Parathyroid adenoma (tissue), 2 donors: ENCODE measurements at regions not wholly inside any gene's neighbourhood (a gene's known extent, or its start where the extent isn't known, plus 50 kb on each side); places are given as distances from the start of the nearest gene placed in this dataset.

Source experiments
- H2AFZ ChIP-seq: fragments of 300-600 bp; sonication (generic); one replicate; pipeline ENCODE4 v1.7.0; 2017; ENCODE audit warnings: antibody characterized with exemption, mild to moderate bottlenecking
- H3K27ac ChIP-seq: fragments of 300-600 bp; sonication (generic); one replicate; pipeline ENCODE4 v1.7.0; 2017
- H3K27me3 ChIP-seq: fragments of 300-600 bp; sonication (generic); one replicate; pipeline ENCODE4 v1.7.0; 2017; ENCODE audit warnings: low read length; ENCODE audit not compliant: control insufficient read depth, insufficient read depth
- H3K36me3 ChIP-seq: fragments of 300-600 bp; sonication (generic); one replicate; pipeline ENCODE4 v1.7.0; 2017; ENCODE audit warnings: low read length; ENCODE audit not compliant: control insufficient read depth, insufficient read depth
- H3K4me1 ChIP-seq: fragments of 300-600 bp; sonication (generic); one replicate; pipeline ENCODE4 v1.7.0; 2017; ENCODE audit warnings: control low read depth
- H3K4me2 ChIP-seq: fragments of 300-600 bp; sonication (generic); one replicate; pipeline ENCODE4 v1.7.0; 2017; ENCODE audit warnings: low read length
- H3K4me3 ChIP-seq: fragments of 300-600 bp; sonication (generic); one replicate; pipeline ENCODE4 v1.7.0; 2017; ENCODE audit warnings: low read depth, low read length
- H3K79me2 ChIP-seq: fragments of 300-600 bp; sonication (generic); one replicate; pipeline ENCODE4 v1.7.0; 2017; ENCODE audit warnings: control low read depth
- H3K9ac ChIP-seq: fragments of 300-600 bp; sonication (generic); one replicate; pipeline ENCODE4 v1.7.0; 2017; ENCODE audit warnings: mild to moderate bottlenecking
- H3K9me3 ChIP-seq: fragments of 300-600 bp; sonication (generic); one replicate; pipeline ENCODE4 v1.7.0; 2017; ENCODE audit warnings: low read length; ENCODE audit not compliant: control insufficient read depth
- CTCF ChIP-seq: fragments of 300-600 bp; sonication (generic); IDR thresholded peaks from one replicate; pipeline ENCODE4 v1.7.0; 2017; ENCODE audit warnings: antibody characterized with exemption, mild to moderate bottlenecking
- donor health status: primary hyperparathyroidism.

GRCh38 chr16:6143020-6143419 lies 1045.4 kb upstream of the EEF2KMT start:
- H3K4me2 ChIP-seq = no peak overlapping the region
- no peak for TF ChIP-seq CTCF
- no peak overlapping the region for H2AFZ ChIP-seq
- H3K36me3 ChIP-seq = no peaks in the 10 kb centered on the region
- no peaks in the 10 kb centered on the region for H3K79me2 ChIP-seq
- no peak overlapping the region for H3K4me3 ChIP-seq
- no peaks in the 10 kb centered on the region for H3K27me3 ChIP-seq
- H3K9me3 ChIP-seq = no peaks in the 10 kb centered on the region
- no peaks in the 10 kb centered on the region for H3K4me1 ChIP-seq
- H3K9ac ChIP-seq = no peak overlapping the region
- H3K27ac ChIP-seq = no peak overlapping the region

- H3K4me1 ChIP-seq = no peaks in the 10 kb centered on the region
- H2AFZ ChIP-seq = no peak overlapping the region
- no peak overlapping the region for H3K27ac ChIP-seq
- H3K9ac ChIP-seq = no peak overlapping the region
- no peaks in the 10 kb centered on the region for H3K36me3 ChIP-seq
- TF ChIP-seq CTCF = no peak
- no peaks in the 10 kb centered on the region for H3K9me3 ChIP-seq
- no peaks in the 10 kb centered on the region for H3K79me2 ChIP-seq
- no peaks in the 10 kb centered on the region for H3K27me3 ChIP-seq
- H3K4me2 ChIP-seq = no peak overlapping the region
- no peak overlapping the region for H3K4me3 ChIP-seq
These were observed 1035.5 kb upstream of the EEF2KMT start for GRCh38 chr16:6133009-6133557.

- Histone ChIP-seq H3K4me2 (no peak overlapping the region), H3K79me2 (no peaks in the 10 kb centered on the region), H3K4me3 (no peak overlapping the region), H3K9me3 (no peaks in the 10 kb centered on the region), H3K27ac (no peak overlapping the region), H2AFZ (no peak overlapping the region), H3K9ac (no peak overlapping the region), H3K36me3 (no peaks in the 10 kb centered on the region), H3K4me1 (no peaks in the 10 kb centered on the region), H3K27me3 (no peaks in the 10 kb centered on the region)
- TF ChIP-seq CTCF = no peak
These were observed 1034.5 kb upstream of the EEF2KMT start for GRCh38 chr16:6132121-6132520.

- no peak for TF ChIP-seq CTCF
- Histone ChIP-seq H2AFZ (no peak overlapping the region), H3K36me3 (no peaks in the 10 kb centered on the region), H3K9me3 (no peaks in the 10 kb centered on the region), H3K9ac (no peak overlapping the region), H3K4me2 (no peak overlapping the region), H3K4me1 (no peaks in the 10 kb centered on the region), H3K4me3 (no peak overlapping the region), H3K27ac (no peak overlapping the region), H3K79me2 (no peaks in the 10 kb centered on the region), H3K27me3 (no peaks in the 10 kb centered on the region)
These were observed 1034.0 kb upstream of the EEF2KMT start for GRCh38 chr16:6131526-6132050.
